Limb (tissue), 2 donors: ENCODE measurements at regions not wholly inside any gene's neighbourhood (a gene's known extent, or its start where the extent isn't known, plus 50 kb on each side); places are given as distances from the start of the nearest gene placed in this dataset.
A peak's percentile ranks its signal among the peaks of the same experiment; 100 is the strongest.

ENCODE experiments used
- DNase-seq, 2 donors: peaks; one replicate each; pipeline ENCODE4 v3.0.0-alpha.2; 2016; ENCODE audit errors: extremely low spot score in 2 of 2

DNA sequence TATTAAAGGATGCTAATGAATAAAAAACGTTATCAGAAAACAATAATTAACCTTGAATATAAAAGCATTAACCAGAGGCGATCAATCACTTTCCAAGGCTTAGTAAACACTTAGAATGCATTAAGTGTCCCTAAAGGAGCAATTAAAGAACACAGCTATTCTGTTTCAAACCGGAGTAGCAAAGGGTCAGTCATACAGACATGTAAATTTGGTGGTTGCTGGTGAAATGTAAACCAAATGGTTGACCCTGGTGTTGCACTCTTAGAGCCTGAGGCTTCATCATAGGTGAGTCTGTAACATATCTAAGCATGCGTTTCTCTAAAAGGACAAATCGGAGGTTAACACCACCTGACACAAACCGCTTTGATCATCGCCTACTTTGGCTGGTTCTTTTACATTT is 1280.1 kb downstream of the TYW1 start:
- DNase-seq: no peak

DNA sequence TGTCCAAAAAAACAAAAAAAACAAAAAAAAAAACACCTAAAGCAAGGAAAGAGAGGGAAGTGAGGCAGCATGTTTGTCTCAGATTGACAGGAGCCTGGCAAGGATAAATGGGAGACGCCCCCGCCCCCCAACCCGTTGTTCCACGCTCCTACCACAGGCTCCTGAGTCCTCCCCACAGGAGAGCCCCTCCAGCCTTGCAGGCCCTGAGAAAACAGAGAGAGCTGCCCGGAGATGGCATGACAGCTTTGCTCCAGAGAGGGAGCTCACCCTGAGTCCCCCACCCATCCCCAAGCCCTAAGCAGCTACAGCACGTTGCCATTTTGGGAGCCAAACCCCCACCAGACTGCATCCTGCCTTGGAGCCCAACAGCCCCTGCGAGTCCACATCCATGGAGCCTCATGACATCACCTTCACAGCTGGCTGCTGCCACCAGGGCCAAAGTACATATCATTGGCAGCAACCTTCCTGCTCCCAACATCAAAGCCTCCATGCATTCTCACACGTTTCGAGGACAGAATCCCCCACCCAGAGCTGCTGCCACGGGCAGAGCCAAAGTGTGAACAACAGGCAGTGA is 1283.3 kb downstream of the TYW1 start:
- no peak for DNase-seq

GRCh38 chr7:68280931-68281330 is 1284.3 kb downstream of the TYW1 start:
- no peak for DNase-seq

GRCh38 chr7:68288144-68288593 is 1291.5 kb downstream of the TYW1 start:
- peak; percentile 32 to 42 for DNase-seq

- DNase-seq: no peak
Observed at GRCh38 chr7:68291710-68292109, 1295.1 kb downstream of the TYW1 start.

DNA sequence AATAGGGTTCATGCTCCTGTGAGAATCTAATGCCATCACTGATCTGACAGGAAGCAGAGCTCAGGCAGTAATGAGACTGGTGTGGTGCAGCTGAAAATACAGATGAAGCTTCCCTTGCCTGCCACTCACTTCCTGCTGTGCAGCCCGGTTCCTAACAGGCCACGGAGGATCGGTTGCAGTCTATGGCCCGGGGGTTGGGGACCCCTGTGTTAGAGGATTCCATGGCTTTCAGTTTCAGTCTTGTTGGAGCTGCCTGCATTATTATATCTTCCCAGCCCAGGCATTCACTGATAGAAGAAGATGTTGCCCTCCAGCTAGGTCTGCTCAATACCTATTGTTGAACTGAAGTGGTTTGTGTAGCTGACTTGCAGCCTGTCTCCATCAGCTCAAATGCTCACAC is 1298.8 kb downstream of the TYW1 start:
- no peak for DNase-seq

DNA sequence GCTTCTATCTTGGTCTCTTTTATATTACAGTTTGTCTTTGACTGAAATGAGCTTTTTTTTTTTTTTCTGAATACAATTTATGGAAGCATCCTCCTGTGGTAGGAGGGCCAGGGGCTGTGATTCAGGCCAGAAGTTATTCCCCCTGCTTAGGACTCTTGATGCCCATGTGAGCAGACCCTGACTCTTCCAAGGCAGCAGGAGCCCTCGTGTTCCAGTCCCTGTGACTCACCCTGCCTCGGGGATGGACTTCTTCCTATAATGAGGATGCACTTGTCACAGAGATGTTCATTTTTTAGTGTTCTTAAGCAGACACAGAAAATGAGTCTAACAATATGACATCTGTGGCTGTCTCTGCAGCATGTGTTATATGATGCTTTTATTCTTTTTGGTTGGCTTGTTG is 1293.7 kb upstream of the AUTS2 start:
- no peak for DNase-seq

DNA sequence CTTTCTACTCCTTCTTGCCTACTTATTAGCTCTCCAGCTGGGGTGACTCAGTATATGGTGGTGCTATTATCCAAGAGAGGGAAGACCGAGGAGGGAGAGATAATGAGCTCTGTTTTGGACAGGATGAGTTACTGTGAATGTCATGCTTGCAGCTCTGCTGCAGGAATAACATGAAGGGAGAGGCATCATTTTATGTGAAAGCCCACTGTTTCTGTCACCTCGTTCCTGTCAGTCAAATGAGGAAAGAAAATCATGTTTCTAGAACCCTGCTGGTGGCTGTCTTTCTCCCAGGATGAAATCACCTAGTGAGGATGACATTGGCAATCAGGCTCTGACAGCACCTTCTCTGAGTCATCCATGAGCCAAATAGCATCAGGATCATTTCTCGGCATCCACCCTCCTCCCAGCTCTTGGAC is 1291.6 kb upstream of the AUTS2 start:
- no peak for DNase-seq

DNA sequence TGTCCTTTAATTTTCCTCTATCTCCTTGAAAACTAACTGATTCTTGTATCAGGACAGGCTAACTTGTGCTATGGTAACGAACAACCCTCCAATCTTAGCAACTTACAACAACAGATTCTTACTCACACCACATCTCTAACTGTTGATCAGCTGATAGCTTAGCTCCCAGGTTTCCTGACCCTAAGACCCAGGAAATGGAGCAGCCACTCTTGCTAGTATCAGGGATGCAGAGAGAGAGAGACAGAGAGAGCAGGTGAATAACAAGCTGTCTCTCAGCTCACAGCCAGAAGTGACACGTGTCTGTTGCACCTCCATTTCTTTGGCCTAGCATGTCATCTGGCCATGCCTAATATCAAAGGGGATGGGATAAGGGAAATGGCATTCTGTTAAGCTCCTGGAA is 1289.0 kb upstream of the AUTS2 start:
- DNase-seq: no peak

DNA sequence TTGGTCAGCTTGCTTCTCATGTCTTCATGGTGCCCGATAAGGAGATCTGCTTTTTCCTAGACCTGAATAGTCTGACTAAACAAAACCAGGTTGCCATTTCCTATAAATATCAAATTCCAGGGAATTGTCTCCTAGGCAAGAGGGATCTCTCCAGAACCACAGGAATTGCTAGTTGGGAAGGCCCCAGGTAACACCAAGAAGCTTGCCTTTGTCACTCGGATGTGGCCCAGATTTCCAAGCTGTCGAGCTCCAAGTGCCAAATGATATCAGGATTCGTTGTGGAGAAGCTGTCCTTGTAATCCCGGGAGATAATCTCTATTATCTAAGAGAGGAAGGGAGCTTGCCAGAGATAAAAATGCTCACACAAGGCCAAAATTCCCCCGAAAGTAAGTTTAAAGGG is 1288.5 kb upstream of the AUTS2 start:
- no peak for DNase-seq

DNA sequence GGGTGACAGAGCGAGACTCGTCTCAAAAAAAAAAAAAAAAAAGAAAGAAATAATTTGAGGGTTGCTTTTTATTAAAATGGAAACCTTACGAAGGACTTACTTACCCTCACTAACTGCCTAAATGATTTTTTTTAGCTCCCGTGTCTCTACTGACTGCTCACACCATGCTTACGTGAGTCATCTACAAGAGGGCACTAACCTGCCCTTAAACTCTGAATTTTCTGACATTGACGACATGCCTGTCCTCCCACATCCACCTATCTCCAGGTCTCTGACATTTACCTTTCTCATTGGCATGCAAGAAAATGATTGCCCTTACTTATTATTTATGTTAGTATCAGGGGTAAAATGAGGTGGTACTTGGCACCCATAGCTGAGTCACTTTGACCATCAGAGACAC is 1286.3 kb upstream of the AUTS2 start:
- DNase-seq: no peak

DNA sequence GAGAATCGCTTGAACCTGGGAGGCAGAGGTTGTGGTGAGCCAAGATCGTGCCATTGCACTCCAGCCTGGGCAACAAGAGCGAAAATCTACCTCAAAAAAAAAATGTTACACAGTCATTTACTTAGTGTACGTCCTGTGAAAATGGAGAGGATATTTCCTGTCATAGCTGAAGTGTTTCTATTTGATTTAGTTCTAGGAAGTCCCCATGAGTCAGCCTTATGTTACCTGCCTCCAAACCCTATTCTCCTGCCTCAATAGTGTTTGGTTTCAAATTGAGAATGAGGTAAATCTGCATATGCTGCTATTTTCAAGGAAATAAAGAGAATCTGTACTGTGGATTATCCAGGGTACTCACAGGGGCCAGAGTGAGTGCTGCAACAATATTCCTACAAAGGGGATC is 1284.5 kb upstream of the AUTS2 start:
- no peak for DNase-seq

GRCh38 chr7:68314208-68314607 is 1284.1 kb upstream of the AUTS2 start:
- DNase-seq: no peak

GRCh38 chr7:68317476-68317875 is 1280.8 kb upstream of the AUTS2 start:
- DNase-seq: no peak

- no peak for DNase-seq
Observed at GRCh38 chr7:68319061-68319460, 1279.2 kb upstream of the AUTS2 start.

- peak; percentile 56 to 69 for DNase-seq
Observed at GRCh38 chr7:68321076-68321639, 1277.1 kb upstream of the AUTS2 start.

DNA sequence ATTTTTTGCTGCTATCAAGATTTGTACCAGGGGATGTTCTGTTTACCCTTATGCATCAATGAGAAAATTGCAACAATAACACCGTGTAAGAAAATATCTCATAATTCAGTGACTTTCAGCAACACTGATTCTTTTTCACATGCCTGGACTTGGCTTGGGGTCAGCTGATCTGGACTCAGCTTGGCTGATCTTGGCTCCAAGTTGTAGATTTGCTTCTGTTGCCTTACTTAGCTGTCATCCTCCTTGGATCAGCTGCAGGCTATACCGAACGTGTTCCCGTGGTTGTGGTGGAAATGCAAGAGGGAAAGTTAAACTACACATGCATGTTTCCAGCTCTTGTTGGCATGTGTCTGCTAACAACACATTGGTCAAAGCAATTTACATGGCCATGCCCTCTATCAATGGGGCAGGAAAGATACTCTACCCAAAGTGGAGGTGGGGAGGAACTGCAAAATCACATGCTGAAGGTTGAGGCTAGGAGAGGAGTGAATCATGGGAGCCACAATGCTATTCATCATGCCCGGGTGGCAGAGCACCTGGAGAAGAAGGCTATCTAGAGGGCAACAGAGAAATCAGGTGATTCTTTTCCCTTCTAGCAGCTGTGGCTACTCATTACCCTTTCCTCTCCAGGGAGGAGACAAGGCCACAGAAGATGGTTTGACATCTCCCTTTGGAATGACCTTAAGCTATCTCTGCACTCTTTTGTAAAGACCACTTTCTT is 1276.3 kb upstream of the AUTS2 start:
- DNase-seq: peak in 1 of 2 donors; percentile 40

- DNase-seq: no peak
Observed at GRCh38 chr7:68324621-68325020, 1273.7 kb upstream of the AUTS2 start.

GRCh38 chr7:68334216-68334615 is 1264.1 kb upstream of the AUTS2 start:
- DNase-seq: no peak

DNA sequence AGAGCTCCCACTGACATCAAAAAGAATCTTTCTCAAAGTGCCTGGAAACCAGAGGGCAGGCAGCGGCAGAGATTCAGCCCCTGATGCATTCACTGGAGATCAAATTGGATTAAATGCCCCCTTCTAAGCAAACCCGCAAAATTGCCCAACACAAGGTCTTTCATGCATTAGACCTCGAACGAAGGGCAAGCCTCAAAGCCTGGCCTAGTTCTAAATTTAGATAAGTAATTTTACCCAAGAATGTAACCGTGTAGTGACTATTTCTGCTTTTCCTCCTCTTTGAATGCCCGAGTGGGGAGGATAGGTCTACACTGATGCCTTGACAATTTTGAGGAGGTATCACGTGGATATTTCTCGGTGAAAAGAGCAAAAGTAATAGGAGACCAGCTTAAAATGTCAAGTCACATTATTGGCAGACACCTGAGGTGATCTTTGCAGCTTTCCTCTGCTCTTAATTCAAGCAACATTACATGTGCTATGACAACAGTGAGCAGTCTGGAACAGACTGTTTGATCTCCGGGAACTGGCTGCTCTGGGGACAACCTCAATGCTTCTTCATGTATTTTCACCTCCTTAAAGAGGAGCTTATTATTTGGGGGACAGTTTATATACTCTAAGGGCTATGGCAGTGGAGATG is 1263.5 kb upstream of the AUTS2 start:
- no peak for DNase-seq

DNA sequence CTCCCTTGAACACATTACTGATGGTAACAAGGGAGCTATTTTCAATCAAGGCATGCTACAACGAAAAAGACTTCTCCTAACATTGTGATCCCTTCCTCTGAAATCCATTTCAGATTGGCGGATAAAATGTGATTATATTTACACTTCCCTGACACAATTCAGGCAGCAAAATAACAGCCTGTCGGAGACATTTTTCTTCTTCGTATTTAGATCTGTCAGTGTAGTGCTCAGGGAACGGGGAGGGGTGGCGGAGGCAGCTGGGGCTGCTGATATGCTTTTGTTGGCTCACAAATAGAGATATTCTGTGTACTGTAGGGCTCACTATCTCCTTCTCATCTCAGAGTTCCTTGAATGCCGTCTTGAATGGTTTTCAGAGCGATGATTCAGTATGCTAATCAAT is 1261.7 kb upstream of the AUTS2 start:
- no peak for DNase-seq

DNA sequence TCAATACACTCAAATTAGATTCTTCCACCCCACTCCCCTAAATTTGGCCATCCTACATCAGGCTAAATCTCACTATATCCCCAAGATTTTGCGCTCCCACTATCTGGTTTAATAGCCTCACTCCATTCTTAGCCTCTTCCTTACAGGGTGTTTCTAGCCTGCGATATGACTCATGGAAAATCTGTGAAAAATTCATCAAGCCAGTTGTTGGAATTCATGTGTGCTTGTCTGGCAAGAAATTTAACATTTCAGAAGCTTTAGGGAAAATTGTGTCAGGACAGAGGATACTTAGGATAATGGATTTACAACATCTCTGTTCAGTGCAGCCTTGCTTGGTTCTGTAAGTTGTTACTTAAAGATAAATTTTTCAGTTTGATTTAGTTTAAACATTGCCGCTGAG is 1249.9 kb upstream of the AUTS2 start:
- no peak for DNase-seq
